ENCODE measurements at regions not wholly inside any gene's neighbourhood (a gene's known extent, or its start where the extent isn't known, plus 50 kb on each side); places are given as distances from the start of the nearest gene placed in this dataset.

DNA sequence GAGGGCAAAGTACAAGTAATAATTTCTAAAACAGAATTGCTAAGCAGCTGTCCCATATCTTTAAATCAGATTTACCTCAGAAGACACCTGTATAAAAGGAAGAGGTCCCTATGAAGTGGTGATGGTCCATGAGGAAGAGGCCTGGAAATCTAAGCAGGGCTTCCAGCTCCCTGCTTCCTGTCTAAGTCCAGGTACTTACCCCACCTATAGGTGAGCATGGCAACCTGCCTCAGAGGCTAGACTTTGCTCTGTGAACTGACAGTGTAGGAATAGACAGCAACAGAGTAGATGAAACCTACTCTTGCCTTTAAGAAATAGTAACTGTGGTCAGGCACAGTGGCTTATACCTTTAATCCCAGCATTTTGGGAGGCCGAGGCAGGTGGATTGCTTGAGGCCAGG lies 55.8 kb upstream of the ARRDC3 start:
- no peak for TF ChIP-seq CTCF (IDR thresholded peaks at IDR 0.05; ENCODE audit: low read length)
- no peak for TF ChIP-seq EZH2 (IDR thresholded peaks at IDR 0.05; ENCODE audit: borderline replicate concordance, low read length)

Data from OCI-LY1 (cell line).